SK-N-MC (cell line): ENCODE measurements at regions not wholly inside any gene's neighbourhood (a gene's known extent, or its start where the extent isn't known, plus 50 kb on each side); places are given as distances from the start of the nearest gene placed in this dataset.

Experiments
- EZH2 ChIP-seq: fragments of 200-600 bp; sonication (generic); IDR thresholded peaks from one replicate; pipeline ENCODE4 v1.6.1; 2017; ENCODE audit warnings: antibody characterized with exemption
- FOXP2 ChIP-seq: optimal IDR thresholded peaks from 2 replicates; pipeline ENCODE3; 2011; ENCODE audit warnings: mild to moderate bottlenecking, moderate library complexity; ENCODE audit not compliant: insufficient read depth; ENCODE audit errors: extremely low read length, control extremely low read depth
- POLR2AphosphoS5 ChIP-seq: IDR thresholded peaks from 2 replicates; pipeline ENCODE4 v1.6.1; 2012; ENCODE audit warnings: mild to moderate bottlenecking, low read depth, low read length, borderline replicate concordance

DNA sequence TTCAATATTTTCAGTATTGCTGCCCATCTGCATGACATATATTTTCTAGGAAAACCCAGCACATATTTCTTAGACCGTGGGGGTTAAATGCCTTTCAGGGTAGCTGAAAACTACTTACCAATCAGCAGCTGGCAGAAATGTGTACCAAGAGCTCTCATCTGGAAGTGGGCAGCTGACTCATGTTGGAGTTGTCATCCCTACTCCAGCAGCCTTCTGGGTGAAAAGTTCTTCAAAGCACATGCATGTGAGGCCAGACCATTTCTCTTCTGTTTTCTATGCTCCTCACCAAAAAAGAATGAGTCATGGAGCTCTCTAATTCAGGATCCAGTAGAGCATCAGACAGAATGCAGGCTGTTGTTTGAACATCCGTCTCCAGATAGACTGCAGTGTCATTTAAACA is 135.5 kb downstream of the PAX1 start:
- TF ChIP-seq POLR2AphosphoS5: no peak
- no peak for TF ChIP-seq FOXP2
- no peak for TF ChIP-seq EZH2
